Parathyroid adenoma (tissue), 2 donors: ENCODE measurements at regions not wholly inside any gene's neighbourhood (a gene's known extent, or its start where the extent isn't known, plus 50 kb on each side); places are given as distances from the start of the nearest gene placed in this dataset.

Experiments
- H2AFZ ChIP-seq: fragments of 300-600 bp; sonication (generic); one replicate; pipeline ENCODE4 v1.7.0; 2017; ENCODE audit warnings: antibody characterized with exemption, mild to moderate bottlenecking
- H3K27ac ChIP-seq: fragments of 300-600 bp; sonication (generic); one replicate; pipeline ENCODE4 v1.7.0; 2017
- H3K27me3 ChIP-seq: fragments of 300-600 bp; sonication (generic); one replicate; pipeline ENCODE4 v1.7.0; 2017; ENCODE audit warnings: low read length; ENCODE audit not compliant: control insufficient read depth, insufficient read depth
- H3K36me3 ChIP-seq: fragments of 300-600 bp; sonication (generic); one replicate; pipeline ENCODE4 v1.7.0; 2017; ENCODE audit warnings: low read length; ENCODE audit not compliant: control insufficient read depth, insufficient read depth
- H3K4me1 ChIP-seq: fragments of 300-600 bp; sonication (generic); one replicate; pipeline ENCODE4 v1.7.0; 2017; ENCODE audit warnings: control low read depth
- H3K4me2 ChIP-seq: fragments of 300-600 bp; sonication (generic); one replicate; pipeline ENCODE4 v1.7.0; 2017; ENCODE audit warnings: low read length
- H3K4me3 ChIP-seq: fragments of 300-600 bp; sonication (generic); one replicate; pipeline ENCODE4 v1.7.0; 2017; ENCODE audit warnings: low read depth, low read length
- H3K79me2 ChIP-seq: fragments of 300-600 bp; sonication (generic); one replicate; pipeline ENCODE4 v1.7.0; 2017; ENCODE audit warnings: control low read depth
- H3K9ac ChIP-seq: fragments of 300-600 bp; sonication (generic); one replicate; pipeline ENCODE4 v1.7.0; 2017; ENCODE audit warnings: mild to moderate bottlenecking
- H3K9me3 ChIP-seq: fragments of 300-600 bp; sonication (generic); one replicate; pipeline ENCODE4 v1.7.0; 2017; ENCODE audit warnings: low read length; ENCODE audit not compliant: control insufficient read depth
- CTCF ChIP-seq: fragments of 300-600 bp; sonication (generic); IDR thresholded peaks from one replicate; pipeline ENCODE4 v1.7.0; 2017; ENCODE audit warnings: antibody characterized with exemption, mild to moderate bottlenecking
- donor health status: primary hyperparathyroidism.

GRCh38 chr9:109624143-109624542, 126.0 kb upstream of the PTPN3 start:
- H3K9me3 ChIP-seq: no peaks in the 10 kb centered on the region
- H3K79me2 ChIP-seq: no peaks in the 10 kb centered on the region
- no peaks in the 10 kb centered on the region for H3K27me3 ChIP-seq

GRCh38 chr9:109624896-109625295, 126.8 kb upstream of the PTPN3 start:
- H3K9ac ChIP-seq: no peak overlapping the region
- no peaks in the 10 kb centered on the region for H3K9me3 ChIP-seq
- no peak overlapping the region for H3K4me2 ChIP-seq
- no peaks in the 10 kb centered on the region for H3K36me3 ChIP-seq
- H3K4me1 ChIP-seq: no peaks in the 10 kb centered on the region
- H2AFZ ChIP-seq: no peak overlapping the region
- no peaks in the 10 kb centered on the region for H3K79me2 ChIP-seq
- H3K4me3 ChIP-seq: no peak overlapping the region
- H3K27ac ChIP-seq: no peak overlapping the region
- no peaks in the 10 kb centered on the region for H3K27me3 ChIP-seq
- no peak for TF ChIP-seq CTCF

More at GRCh38 chr9:109624143-109624542, 126.0 kb upstream of the PTPN3 start:
- TF ChIP-seq CTCF: no peak
- Histone ChIP-seq H3K4me2 (no peak overlapping the region), H3K9ac (no peak overlapping the region), H3K4me1 (no peaks in the 10 kb centered on the region), H2AFZ (no peak overlapping the region), H3K36me3 (no peaks in the 10 kb centered on the region), H3K27ac (no peak overlapping the region), H3K4me3 (no peak overlapping the region)

GRCh38 chr9:109627042-109627441, 128.9 kb upstream of the PTPN3 start:
- Histone ChIP-seq H3K27me3 (no peaks in the 10 kb centered on the region), H3K9me3 (no peaks in the 10 kb centered on the region), H3K9ac (no peak overlapping the region), H3K79me2 (no peaks in the 10 kb centered on the region), H3K4me3 (no peak overlapping the region), H3K4me2 (no peak overlapping the region), H3K27ac (no peak overlapping the region), H2AFZ (no peak overlapping the region), H3K4me1 (no peaks in the 10 kb centered on the region), H3K36me3 (no peaks in the 10 kb centered on the region)
- TF ChIP-seq CTCF: no peak

- no peak for TF ChIP-seq CTCF
- no peaks in the 10 kb centered on the region for H3K27me3 ChIP-seq
- no peaks in the 10 kb centered on the region for H3K36me3 ChIP-seq
- H3K79me2 ChIP-seq: no peaks in the 10 kb centered on the region
- no peak overlapping the region for H2AFZ ChIP-seq
- H3K9me3 ChIP-seq: no peaks in the 10 kb centered on the region
- H3K4me1 ChIP-seq: no peaks in the 10 kb centered on the region
- no peak overlapping the region for H3K4me3 ChIP-seq
- no peak overlapping the region for H3K27ac ChIP-seq
- H3K4me2 ChIP-seq: no peak overlapping the region
- H3K9ac ChIP-seq: no peak overlapping the region
Observed at GRCh38 chr9:109629615-109630014, 131.5 kb upstream of the PTPN3 start.

- H3K4me3 ChIP-seq: no peak overlapping the region
- no peaks in the 10 kb centered on the region for H3K9me3 ChIP-seq
- no peak overlapping the region for H3K4me2 ChIP-seq
- no peaks in the 10 kb centered on the region for H3K36me3 ChIP-seq
- TF ChIP-seq CTCF: no peak
- H2AFZ ChIP-seq: no peak overlapping the region
- no peak overlapping the region for H3K27ac ChIP-seq
- no peaks in the 10 kb centered on the region for H3K4me1 ChIP-seq
- H3K9ac ChIP-seq: no peak overlapping the region
- H3K27me3 ChIP-seq: no peaks in the 10 kb centered on the region
- H3K79me2 ChIP-seq: no peaks in the 10 kb centered on the region
Observed at GRCh38 chr9:109632817-109633216, 134.7 kb upstream of the PTPN3 start.
